Chondrocyte (in vitro differentiated cells): ENCODE measurements at regions not wholly inside any gene's neighbourhood (a gene's known extent, or its start where the extent isn't known, plus 50 kb on each side); places are given as distances from the start of the nearest gene placed in this dataset.

Experiments
- DNase-seq: peaks from one replicate; pipeline ENCODE4 v3.0.0; 2021; ENCODE audit warnings: mixed read lengths, low spot score
- H3K27ac Mint-ChIP-seq: one replicate; pipeline ENCODE4 v1.8.0; 2021; ENCODE audit warnings: mild to moderate bottlenecking, moderate library complexity, mixed read lengths; ENCODE audit not compliant: unreplicated experiment
- H3K27me3 Mint-ChIP-seq: 2 replicates; pipeline ENCODE4 v1.8.0; 2021; ENCODE audit warnings: low read depth, mixed read lengths
- H3K36me3 Mint-ChIP-seq: 2 replicates; pipeline ENCODE4 v1.8.0; 2021; ENCODE audit warnings: low read depth, mixed read lengths
- H3K4me1 Mint-ChIP-seq: 2 replicates; pipeline ENCODE4 v1.8.0; 2021; ENCODE audit warnings: low read depth, mild to moderate bottlenecking, mixed read lengths
- H3K4me3 Mint-ChIP-seq: one replicate; pipeline ENCODE4 v1.8.0; 2021; ENCODE audit warnings: mild to moderate bottlenecking, moderate library complexity, mixed read lengths; ENCODE audit not compliant: unreplicated experiment
- H3K9me3 Mint-ChIP-seq: 2 replicates; pipeline ENCODE4 v1.8.0; 2021; ENCODE audit warnings: low read depth, mixed read lengths
- CTCF ChIP-seq: fragments of 200-600 bp; sonication (generic); IDR thresholded peaks from 2 replicates; pipeline ENCODE4 v1.5.0; 2021; ENCODE audit warnings: antibody characterized with exemption, mild to moderate bottlenecking, moderate library complexity

- Mint-ChIP-seq H3K9me3 (no peaks in the 10 kb centered on the region), H3K36me3 (no peaks in the 10 kb centered on the region), H3K27ac (no peak overlapping the region), H3K4me3 (no peak overlapping the region), H3K4me1 (peaks cover 7% of the 10 kb centered on the region), H3K27me3 (no peaks in the 10 kb centered on the region)
- TF ChIP-seq CTCF = no peak
- no peak for DNase-seq
These were observed 712.0 kb downstream of the CETN3 start for GRCh38 chr5:89697581-89697980.

GRCh38 chr5:89695371-89695770 is 714.2 kb downstream of the CETN3 start:
- Mint-ChIP-seq H3K9me3 (no peaks in the 10 kb centered on the region), H3K27me3 (no peaks in the 10 kb centered on the region), H3K4me1 (peaks cover 7% of the 10 kb centered on the region), H3K4me3 (no peak overlapping the region), H3K36me3 (no peaks in the 10 kb centered on the region), H3K27ac (no peak overlapping the region)
- TF ChIP-seq CTCF = no peak
- DNase-seq = no peak

- no peak for TF ChIP-seq CTCF
- no peak overlapping the region for H3K27ac Mint-ChIP-seq
- no peaks in the 10 kb centered on the region for H3K36me3 Mint-ChIP-seq
- no peaks in the 10 kb centered on the region for H3K27me3 Mint-ChIP-seq
- no peaks in the 10 kb centered on the region for H3K9me3 Mint-ChIP-seq
- H3K4me3 Mint-ChIP-seq = no peak overlapping the region
- DNase-seq = no peak
- peaks cover 7% of the 10 kb centered on the region for H3K4me1 Mint-ChIP-seq
These were observed 715.5 kb downstream of the CETN3 start for GRCh38 chr5:89694026-89694550.

GRCh38 chr5:89690331-89690730 is 719.2 kb downstream of the CETN3 start:
- H3K9me3 Mint-ChIP-seq = no peaks in the 10 kb centered on the region
- H3K27ac Mint-ChIP-seq = no peak overlapping the region
- no peak for TF ChIP-seq CTCF
- no peaks in the 10 kb centered on the region for H3K4me1 Mint-ChIP-seq
- H3K4me3 Mint-ChIP-seq = no peak overlapping the region
- H3K36me3 Mint-ChIP-seq = no peaks in the 10 kb centered on the region
- H3K27me3 Mint-ChIP-seq = no peaks in the 10 kb centered on the region
- DNase-seq = no peak

GRCh38 chr5:89686081-89686765 is 723.3 kb downstream of the CETN3 start:
- no peak for DNase-seq
- H3K4me3 Mint-ChIP-seq = no peak overlapping the region
- H3K27me3 Mint-ChIP-seq = no peaks in the 10 kb centered on the region
- H3K9me3 Mint-ChIP-seq = peaks cover 4% of the 10 kb centered on the region
- H3K36me3 Mint-ChIP-seq = peaks cover 1% of the 10 kb centered on the region
- TF ChIP-seq CTCF = no peak
- H3K27ac Mint-ChIP-seq = no peak overlapping the region
- no peaks in the 10 kb centered on the region for H3K4me1 Mint-ChIP-seq
